RWPE1 (cell line): ENCODE measurements at regions not wholly inside any gene's neighbourhood (a gene's known extent, or its start where the extent isn't known, plus 50 kb on each side); places are given as distances from the start of the nearest gene placed in this dataset.

Experiments used
- CTCF ChIA-PET: fragments of 350-600 bp; sonication (Branson Sonifier 250); formaldehyde crosslinking; extraction: SDS; loops from one replicate; lab custom pipeline; 2021; lab: Yijun Ruan, JAX
- POLR2A ChIA-PET: fragments of 400-600 bp; formaldehyde crosslinking; extraction: SDS; loops from one replicate; lab custom pipeline; 2020; ENCODE audit warnings: antibody characterized with exemption; ENCODE audit not compliant: low non-redundant PET; lab: Yijun Ruan, JAX
- DNase-seq: peaks from one replicate; pipeline ENCODE4 v3.0.0; 2012; ENCODE audit warnings: low spot score
- H3K27ac ChIP-seq: fragments of 450-650 bp; 2 replicates; pipeline ENCODE4 v1.5.1; 2017
- CTCF ChIP-seq: fragments of 450-650 bp; conservative IDR thresholded peaks from 2 replicates; pipeline ENCODE4 v1.5.1; 2017; ENCODE audit warnings: low read depth, mild to moderate bottlenecking

DNA sequence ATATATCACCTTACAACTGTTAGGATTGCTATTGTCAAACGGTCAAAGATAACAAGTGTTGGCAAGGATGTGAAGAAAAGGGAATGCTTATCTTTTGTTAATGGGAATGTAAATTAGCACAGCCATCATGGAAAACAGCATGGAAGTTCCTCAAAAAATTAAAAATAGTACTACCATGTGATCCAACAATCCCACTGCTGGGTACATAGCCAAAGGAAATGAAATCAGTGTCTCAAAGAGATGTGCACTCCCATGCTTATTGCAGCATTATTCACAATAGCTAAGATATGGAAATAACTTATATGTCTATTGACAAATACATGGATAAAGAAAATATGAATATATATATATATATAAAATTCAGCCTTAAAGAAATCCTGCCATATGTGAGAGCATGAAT, 274.6 kb downstream of the EDEM1 start:
- TF ChIP-seq CTCF: no peak
- DNase-seq: no peak
- POLR2A ChIA-PET: no interaction called here
- no peak overlapping the region for H3K27ac ChIP-seq
- CTCF ChIA-PET: no interaction called here

DNA sequence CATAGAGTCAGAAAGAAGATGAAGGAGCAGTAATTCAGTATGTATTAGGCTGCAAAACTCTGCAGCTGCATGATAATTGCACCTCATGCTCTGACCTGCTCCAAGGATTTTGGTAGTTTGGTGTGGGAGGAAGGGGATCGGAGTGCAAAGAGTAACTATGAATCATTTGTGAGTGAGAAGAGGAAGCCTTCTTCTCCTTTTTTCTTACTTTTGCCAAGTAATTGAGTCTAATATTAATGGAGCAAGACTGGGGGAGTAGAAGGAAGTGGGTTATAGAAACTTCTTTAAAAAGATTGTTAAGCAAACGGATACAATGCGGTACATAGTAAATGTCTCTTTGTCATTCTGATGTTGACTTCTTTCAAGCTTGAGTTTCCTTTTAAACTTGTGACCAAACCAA, 276.5 kb downstream of the EDEM1 start:
- ChIA-PET CTCF (no interaction called here), POLR2A (no interaction called here)
- TF ChIP-seq CTCF: no peak
- DNase-seq: no peak
- H3K27ac ChIP-seq: no peak overlapping the region

- ChIA-PET CTCF (no interaction called here), POLR2A (no interaction called here)
- no peak for DNase-seq
Measured at GRCh38 chr3:5464649-5465048, 277.1 kb downstream of the EDEM1 start.

DNA sequence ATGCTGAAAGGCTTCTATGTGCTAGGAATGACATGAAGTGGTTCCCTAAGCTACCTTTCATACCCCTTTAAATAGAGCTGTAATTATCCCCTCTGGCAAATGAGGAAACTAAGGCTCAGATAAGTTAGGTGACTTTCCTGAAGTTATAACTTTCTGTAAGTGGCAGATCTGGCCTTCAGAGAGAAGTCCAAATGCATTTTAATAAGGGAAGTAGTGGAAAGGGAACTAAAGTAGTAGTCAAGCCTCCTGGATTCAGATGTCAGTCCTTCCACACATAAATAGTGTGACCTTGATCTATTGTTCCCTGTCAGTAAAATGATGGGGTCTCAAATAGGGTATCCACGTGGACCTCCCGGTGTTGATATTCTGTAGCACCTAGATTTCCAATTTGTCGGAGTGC, 277.7 kb downstream of the EDEM1 start:
- CTCF ChIA-PET: no interaction called here

More at GRCh38 chr3:5464649-5465048, 277.1 kb downstream of the EDEM1 start:
- no peak overlapping the region for H3K27ac ChIP-seq
- TF ChIP-seq CTCF: no peak

GRCh38 chr3:5466065-5466464, 278.6 kb downstream of the EDEM1 start:
- ChIA-PET CTCF (no interaction called here), POLR2A (no interaction called here)
- DNase-seq: no peak
- no peak for TF ChIP-seq CTCF
- no peak overlapping the region for H3K27ac ChIP-seq

More for the DNA sequence above, 277.7 kb downstream of the EDEM1 start:
- no peak for DNase-seq
- H3K27ac ChIP-seq: no peak overlapping the region
- TF ChIP-seq CTCF: no peak
- POLR2A ChIA-PET: no interaction called here

DNA sequence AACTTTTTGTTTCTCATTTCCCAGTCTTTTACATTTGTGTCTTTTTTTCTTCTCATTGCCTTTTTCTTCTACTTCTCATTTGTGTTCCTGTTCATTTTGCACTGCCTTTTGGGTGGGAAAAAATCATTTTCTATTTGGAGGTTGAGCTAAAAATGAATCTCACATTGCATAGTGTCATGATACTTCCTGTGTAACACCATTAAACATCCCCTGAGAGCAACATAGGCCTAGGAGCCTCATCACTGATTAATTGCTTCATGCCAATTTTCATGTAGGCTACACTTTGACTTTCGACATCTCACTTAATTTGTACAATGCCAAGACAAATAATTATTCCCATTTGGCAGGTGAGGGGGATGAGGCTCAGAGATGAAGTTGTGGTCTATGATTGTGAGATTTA, 279.2 kb downstream of the EDEM1 start:
- no peak overlapping the region for H3K27ac ChIP-seq
- TF ChIP-seq CTCF: no peak
- POLR2A ChIA-PET: no interaction called here
- CTCF ChIA-PET: no interaction called here
- no peak for DNase-seq

GRCh38 chr3:5473471-5473870, 286.0 kb downstream of the EDEM1 start:
- no peak overlapping the region for H3K27ac ChIP-seq
- CTCF ChIA-PET: no interaction called here
- POLR2A ChIA-PET: no interaction called here
- no peak for DNase-seq
- no peak for TF ChIP-seq CTCF
